GM19035 (cell line): ENCODE measurements at regions not wholly inside any gene's neighbourhood (a gene's known extent, or its start where the extent isn't known, plus 50 kb on each side); places are given as distances from the start of the nearest gene placed in this dataset.

Experiments
- ATAC-seq: cut with Tn5 transposase; IDR thresholded peaks from one replicate; pipeline ENCODE4 v1.9.1; 2021; ENCODE audit not compliant: unreplicated experiment

DNA sequence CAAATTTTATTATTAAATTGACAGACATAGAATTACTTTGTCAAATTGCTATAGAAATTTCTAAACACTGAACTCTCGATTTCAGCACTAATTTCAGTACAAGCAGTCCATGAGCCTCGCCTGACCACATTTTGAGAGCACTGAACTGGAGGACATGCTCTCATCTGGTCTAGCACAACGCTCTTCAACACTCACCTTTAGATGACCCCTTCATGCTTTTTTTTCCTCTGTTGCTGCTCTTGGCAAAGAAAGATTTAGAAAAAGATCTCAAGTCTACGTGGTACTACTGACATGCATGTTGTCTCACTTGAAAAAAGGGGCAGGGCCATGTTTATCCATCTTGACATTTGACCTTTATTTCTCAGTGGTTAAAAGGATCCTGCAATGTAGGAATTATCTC, 981.5 kb downstream of the DIAPH3 start:
- no peak for ATAC-seq

GRCh38 chr13:59197397-59197796, 966.3 kb downstream of the DIAPH3 start:
- no peak for ATAC-seq

GRCh38 chr13:59201841-59202240, 961.9 kb downstream of the DIAPH3 start:
- no peak for ATAC-seq

- no peak for ATAC-seq
Measured at GRCh38 chr13:59203855-59204254, 959.9 kb downstream of the DIAPH3 start.

GRCh38 chr13:59205501-59205900, 958.2 kb downstream of the DIAPH3 start:
- no peak for ATAC-seq

DNA sequence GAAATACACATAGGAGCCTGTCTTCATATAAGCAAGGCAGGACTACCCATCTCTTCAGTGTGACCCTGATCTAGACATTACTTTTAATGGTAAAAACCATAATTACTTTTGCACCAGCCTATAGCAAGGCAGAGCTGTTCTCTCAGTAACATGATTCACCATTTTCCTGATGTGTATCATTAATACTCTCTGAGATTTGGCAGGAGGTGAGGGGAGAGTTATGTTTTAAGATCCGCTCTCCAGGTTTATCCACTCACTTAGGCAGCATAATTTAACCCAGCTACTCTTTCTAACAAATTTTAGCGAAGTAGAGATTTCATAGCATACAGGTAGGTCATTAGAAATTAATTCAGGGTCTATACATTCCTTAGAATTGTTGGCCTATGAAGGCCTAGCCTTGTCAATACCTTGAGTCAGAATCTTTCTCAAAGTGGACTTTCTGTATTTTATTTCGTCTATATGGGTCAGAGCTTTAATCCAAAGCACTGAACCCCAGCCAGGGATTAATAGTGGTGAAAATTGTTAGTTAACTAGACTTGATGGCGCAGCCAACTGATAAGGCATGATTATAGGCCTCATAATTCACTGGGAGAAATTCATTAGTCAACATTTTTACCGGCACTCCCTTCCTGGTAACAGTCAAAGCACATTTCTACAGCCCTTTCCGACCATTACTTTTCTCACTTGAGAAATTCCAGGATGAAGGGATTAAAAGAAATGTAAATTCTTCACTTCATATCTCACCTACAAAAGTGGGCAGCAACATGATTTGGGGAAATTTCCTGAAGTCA, 955.1 kb downstream of the DIAPH3 start:
- no peak for ATAC-seq

- no peak for ATAC-seq
Measured at GRCh38 chr13:59210543-59210942, 953.2 kb downstream of the DIAPH3 start.

DNA sequence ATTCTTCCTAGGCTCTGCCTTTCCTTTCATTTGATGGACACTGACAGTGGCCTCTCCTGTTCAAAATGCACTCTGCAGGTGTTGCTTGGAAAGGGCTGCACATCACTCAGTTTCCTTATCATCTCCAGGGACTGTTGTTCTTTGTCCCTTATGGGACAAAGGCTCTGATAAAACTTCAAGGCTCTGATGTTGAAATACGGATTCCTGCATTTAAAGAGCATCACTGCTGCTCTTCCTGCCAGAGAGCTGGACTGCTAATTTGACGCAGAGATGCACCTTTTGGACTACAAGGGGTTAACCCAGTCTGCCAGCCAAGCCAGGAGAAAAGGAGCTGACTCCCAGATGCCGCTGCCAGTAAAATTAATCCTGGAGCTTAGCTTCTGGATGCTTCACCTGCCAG, 952.1 kb downstream of the DIAPH3 start:
- ATAC-seq, result no peak

- ATAC-seq, result no peak
Measured at GRCh38 chr13:59229401-59229800, 934.3 kb downstream of the DIAPH3 start.

DNA sequence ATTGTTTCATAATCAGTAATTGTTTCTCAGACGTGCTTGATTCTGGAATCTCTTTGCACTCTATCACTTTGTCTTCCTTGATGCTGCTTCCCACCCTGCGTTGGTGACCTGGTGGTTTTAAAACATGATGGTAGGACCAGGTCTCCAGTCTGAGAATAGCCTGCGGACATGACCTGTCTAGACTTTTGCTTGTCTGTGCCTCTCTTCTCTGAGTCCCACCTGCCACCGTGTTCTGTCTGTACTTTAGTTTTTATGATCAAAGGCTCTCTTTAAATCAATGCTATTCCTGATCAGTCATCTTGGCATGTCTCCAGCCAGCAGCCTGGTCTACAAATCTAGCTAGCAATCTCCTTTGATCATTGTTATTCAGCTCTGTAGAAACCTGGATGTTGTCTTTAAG, 933.9 kb downstream of the DIAPH3 start:
- no peak for ATAC-seq

DNA sequence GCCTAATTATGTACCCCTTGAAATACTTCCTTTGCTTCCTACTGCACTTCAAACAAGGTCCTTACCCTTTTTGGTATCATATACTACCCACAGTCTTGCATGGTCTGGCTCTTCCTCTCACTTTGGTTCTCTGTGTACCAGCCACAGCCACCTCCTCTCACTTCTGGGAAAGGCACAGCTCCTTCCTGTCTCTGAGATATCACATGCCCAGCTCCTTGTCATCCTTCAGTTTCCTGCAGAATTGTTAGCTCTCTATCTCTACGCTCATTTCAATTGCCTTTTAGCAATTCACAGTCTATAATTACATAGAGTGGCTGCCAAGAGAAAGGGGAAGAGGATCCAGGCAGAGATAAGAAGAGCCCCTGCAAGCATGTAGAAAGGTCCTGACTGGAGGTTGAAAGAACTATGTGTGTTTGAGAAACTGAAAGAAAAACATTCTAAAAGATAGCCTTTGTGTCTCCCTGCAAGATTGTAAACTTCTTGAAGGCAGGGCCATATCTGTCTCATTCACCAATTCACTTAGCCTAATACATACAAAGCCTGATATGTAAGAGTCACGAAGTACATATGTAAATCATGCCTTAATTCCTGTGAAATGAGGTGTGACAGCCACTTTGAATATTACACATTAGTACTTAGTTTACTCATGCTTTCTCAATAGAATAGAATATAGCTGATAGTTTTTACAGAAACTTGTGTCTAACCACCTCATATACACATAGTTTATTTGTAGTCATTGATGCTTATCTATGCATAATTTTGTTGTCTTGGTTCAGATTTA, 933.1 kb downstream of the DIAPH3 start:
- no peak for ATAC-seq

DNA sequence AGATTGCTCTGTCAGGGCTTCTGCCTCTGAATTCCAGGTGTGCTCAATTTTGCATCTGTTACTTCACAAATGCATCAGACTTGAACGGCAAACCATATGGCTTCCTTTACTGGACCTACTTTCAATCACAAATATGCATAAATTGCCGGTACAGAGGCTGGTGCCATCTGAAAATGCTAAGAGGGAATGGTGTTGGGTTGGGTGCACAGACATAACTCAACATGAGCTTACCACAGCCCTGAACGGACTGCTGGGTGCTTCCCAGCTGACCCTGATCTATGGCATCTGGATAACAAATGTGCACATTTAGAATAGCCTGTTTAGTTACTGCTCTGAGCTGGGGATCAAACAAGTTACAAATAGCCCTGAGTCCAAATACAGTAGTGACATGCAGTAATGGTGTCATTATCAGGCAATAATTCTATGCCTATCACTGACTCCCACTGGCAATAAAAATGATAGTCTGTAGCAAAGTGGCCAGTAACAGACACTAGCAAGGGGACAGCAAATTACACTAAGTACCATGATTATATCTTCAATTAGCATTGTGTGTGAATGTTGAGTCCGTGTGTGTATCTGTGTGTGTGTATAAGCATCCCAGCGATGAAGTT, 927.3 kb downstream of the DIAPH3 start:
- no peak for ATAC-seq

GRCh38 chr13:59236944-59237343, 926.8 kb downstream of the DIAPH3 start:
- no peak for ATAC-seq

GRCh38 chr13:59247171-59247570, 916.6 kb downstream of the DIAPH3 start:
- no peak for ATAC-seq

DNA sequence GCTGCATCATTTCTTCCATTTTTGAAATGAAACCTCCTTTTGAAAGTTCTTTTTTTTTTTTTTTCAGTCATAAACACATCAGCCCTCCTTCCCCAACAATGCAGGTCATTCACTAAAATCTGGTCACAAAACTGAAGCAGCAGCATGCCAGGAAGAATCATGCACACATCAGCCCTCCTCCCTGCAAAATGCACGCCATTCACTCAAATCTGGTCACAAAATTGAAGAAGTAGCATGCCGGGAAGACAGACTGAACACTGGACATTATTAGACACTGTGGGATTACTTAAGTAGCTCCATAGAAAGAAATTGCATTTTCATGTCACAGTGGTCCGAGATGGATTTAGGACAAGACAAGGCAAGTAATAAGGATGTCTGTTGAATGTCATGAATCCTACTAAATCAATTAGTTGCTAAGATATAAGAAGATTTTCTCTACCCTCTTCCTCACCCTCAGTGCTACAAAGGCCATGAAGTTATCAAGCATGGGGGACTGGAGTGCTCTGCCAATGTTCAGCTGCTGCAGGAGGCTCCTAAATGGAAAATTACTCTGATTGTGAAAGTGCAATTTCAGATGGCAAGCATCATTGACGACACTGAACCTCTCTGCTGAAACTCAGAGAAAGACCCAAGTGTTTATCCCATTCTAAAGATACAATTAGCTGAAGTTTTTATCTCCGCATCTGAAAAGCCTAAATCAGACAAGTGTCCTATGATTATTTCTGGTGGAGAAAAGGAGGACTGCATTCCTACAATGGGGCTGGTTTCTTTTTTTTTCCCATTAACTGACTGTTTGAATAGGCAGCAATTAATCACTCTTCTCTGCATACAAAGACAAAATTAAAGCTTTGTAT, 913.2 kb downstream of the DIAPH3 start:
- ATAC-seq, result no peak

- no peak for ATAC-seq
Measured at GRCh38 chr13:59259165-59260000, 904.3 kb downstream of the DIAPH3 start.

GRCh38 chr13:59261928-59262488, 901.7 kb downstream of the DIAPH3 start:
- no peak for ATAC-seq

DNA sequence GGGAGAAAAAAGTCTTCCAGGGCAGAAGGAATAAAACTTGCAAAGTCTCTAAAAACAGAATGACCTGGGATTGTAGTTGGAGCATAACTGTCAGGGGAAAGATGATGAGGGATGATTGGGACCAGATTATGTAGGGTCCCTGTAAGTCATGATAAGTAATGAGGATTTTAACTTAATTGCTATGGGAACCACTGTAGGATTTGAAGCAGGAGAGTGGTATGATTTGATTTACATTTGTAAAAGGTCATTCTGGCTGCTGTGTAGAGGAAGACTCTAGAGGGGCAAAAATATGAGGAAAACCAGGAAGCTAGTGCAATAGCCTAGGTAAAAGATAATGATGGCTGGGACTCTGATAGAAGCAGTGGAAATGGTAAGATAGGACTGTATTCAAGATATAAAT, 900.2 kb downstream of the DIAPH3 start:
- ATAC-seq, result no peak

- no peak for ATAC-seq
Measured at GRCh38 chr13:59266478-59267063, 897.2 kb downstream of the DIAPH3 start.
